ENCODE measurements at regions not wholly inside any gene's neighbourhood (a gene's known extent, or its start where the extent isn't known, plus 50 kb on each side); places are given as distances from the start of the nearest gene placed in this dataset.
A peak's percentile ranks its signal among the peaks of the same experiment; 100 is the strongest.

DNA sequence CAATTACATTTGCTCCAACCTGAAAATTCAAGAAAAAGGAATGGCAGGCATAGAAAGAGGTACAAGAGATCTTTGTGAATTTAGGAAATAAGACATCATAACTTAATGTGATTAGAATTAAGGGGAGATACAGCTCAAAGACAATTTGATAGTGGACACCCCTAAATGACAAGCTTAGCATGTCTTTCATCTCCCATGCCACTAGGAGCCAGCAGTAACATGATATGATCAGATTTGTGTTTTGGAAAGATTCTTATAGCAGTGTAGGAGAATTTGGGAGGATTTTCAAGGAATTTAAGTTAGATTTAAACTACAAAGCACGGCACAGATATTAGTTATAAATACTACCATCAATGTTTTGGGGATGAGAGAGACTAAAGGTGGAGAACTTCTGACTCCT lies 340.8 kb downstream of the RDH14 start:
- no peak overlapping the region for H3K27ac ChIP-seq
- no peak for DNase-seq (ENCODE audit: low read depth, low spot score)

DNA sequence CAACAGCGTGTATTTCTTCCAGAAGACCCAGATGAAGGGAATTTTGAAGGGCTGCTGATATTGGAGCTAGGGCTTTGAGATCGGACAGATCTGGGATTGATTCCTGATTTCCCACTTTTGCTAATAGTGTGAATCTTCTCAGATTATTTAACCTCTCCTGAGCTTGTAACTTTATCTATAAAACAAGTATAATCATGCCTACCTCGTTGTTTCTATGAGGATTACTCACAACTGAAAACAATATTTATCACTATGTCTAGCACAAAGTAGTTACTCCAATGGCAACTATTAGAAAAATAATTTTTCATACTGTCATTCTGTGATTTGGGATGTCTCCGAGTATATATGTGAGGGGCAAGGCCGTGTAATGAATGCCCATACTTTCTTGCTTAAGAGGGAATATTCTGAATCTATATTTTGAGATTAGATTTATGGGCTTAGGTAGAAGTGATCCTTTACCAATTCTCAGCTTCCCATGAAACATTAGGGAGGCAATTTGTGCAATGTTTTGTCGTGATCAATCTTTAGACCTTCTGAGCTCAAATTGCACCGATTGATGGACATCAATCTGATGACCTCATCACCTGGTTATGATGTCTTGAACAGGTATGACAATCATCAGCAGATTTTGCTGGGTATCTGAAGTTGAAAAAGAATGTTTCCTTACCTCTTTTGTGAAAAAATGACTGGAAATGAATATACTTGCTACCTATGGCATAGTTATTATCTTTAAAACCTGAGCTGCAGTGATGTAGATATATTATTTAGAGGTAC lies 339.9 kb downstream of the KCNS3 start:
- DNase-seq (ENCODE audit: low read depth, low spot score): no peak

DNA sequence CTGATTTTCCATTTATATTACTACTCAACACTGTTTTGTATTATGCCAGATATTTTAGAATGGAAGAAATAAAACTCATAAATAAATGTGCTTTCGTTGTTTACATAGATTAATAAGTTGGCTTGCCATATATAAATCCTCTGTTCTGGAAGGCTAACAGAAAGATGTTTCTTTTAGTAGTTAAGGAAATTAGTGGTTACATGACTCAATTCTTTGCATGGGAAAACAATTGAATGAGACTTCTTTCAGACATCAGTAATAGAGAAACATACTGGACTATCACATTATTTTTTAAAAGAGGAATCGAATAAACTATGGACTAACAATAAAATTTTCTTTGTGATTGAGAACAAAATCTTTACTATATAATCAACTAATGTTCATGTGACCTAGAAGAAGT lies 336.5 kb downstream of the KCNS3 start:
- no peak overlapping the region for H3K27ac ChIP-seq
- no peak for DNase-seq (ENCODE audit: low read depth, low spot score)

More for the DNA sequence above, 339.9 kb downstream of the KCNS3 start:
- H3K27ac ChIP-seq: peak overlapping the region; percentile 5

DNA sequence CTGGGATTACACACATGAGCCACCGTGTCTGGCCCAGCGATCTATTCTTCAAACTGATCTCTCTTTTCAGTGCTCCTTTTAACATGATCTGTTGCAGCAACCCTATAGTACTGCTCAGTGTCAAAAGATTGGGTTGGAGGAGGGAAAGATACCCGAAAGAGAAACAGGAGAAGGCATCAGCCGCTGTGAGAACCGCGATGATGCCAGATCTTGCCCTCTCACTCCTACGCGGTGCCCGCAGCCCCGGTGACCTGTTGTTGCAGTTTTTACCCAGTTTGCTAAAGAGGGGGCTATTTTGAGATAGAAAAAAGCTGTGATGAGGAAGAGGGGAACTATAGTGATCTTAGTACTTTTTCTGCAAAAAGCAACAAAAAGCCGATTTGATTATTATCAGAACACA lies 335.5 kb downstream of the KCNS3 start:
- DNase-seq (ENCODE audit: low read depth, low spot score): no peak
- H3K27ac ChIP-seq: no peak overlapping the region

DNA sequence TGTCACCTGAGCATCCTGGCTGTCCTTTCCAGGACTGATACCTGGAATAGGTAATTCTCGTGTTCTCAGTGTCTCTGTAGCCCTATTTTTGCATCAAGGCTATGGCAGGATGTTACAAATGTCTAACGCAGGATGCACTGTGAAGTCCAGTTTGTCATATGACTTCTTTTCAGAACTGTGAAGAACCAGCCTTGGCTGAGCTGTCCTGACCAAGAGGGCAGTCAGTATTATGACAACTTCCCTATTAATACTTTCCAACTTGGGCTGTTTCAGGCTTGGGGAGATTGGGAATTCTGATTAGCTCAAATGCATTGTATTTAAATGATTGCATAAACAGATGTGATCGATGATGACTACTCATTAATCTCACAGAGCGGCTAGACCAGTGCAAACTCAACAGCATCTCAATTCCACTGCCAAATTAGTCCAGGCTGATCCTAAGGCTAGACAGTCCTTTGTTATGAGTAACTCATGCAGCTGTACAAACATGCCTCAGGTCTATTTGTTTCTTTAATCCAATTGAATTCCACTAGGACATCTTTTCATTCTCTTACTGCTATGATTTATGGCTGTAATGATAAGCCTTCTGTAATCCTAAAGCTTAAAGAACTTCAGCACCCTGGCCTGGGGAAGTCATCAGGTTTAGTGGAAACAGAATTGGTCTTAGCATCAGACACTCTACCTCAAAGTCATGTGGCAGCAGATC lies 331.6 kb downstream of the KCNS3 start:
- peak overlapping the region; percentile 9 for H3K27ac ChIP-seq
- DNase-seq (ENCODE audit: low read depth, low spot score): peak; percentile 94

DNA sequence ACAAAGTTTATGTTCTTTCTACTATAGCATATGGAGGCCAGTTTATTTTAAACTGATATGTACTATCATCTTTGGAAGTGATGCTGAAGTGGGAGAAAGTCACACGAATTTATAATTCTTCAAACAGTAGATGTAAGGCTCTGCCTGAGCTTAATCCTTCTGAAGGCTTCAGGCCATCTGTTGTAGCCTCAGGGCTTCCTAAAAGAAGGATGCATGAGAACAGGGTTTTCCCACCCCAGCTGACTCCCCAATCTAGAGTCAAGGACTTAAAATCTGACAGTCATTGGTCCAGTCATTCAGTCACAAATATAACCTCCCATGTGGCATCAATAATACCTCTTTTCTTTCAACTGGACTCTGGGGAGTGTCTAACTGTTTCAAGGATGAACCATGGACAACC lies 330.5 kb downstream of the KCNS3 start:
- no peak for DNase-seq (ENCODE audit: low read depth, low spot score)
- no peak overlapping the region for H3K27ac ChIP-seq

DNA sequence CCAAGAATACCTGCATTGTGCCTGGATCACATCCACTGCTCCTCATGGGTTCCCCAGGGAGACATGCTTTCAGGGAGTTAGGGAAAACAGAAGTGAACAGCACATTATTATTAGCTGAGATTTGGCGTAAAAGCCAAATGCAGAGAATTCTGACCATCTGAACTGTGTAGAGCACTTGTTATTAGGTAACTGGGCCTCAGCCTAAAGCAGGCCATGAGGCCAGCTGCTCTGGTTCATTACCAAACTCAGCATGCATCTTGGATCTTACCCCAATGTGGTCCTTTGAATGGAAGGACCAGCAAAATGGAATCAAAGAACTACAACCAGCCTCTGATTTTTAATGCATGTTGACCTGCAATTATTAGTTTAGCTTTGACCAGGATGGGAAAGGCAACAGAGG lies 322.3 kb downstream of the KCNS3 start:
- no peak overlapping the region for H3K27ac ChIP-seq
- DNase-seq (ENCODE audit: low read depth, low spot score): no peak

DNA sequence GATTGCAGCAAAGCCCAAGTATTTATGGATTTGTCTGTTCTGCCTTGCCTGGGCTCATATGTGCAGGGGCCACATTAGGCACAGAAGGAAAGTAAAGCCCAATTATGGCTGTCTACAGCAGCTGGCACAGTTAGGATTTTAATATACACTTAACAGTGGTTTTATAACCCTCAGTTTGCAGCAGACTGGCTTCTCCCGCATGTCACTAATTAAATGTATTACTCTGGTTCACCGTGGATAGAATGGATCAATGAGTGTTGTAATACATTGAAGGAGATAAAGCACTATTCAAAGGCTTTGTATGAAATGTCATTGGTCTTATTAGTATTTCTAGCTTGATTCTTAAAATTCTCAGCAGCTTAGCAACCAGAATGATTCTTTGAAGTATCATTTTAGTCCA lies 320.2 kb downstream of the KCNS3 start:
- DNase-seq (ENCODE audit: low read depth, low spot score): no peak

DNA sequence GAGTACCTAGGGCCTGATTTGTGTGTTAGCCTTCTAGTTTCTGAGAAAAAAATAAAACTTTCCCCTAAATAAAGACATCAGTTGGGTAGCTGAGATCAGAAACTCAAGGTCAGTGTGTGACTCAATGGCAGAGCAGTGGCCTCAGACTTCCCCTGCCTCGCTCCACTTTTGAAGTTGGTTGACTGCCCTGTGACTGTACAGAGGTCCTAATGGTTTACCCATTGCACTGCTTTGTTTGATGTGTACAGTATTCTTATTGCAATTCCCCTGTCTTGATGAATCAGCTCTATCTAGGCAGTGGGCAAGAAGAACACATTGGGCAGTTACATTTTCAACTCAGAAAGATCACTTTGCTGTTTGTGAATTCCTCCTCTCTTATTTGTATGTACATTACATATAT lies 315.7 kb downstream of the KCNS3 start:
- no peak overlapping the region for H3K27ac ChIP-seq
- no peak for DNase-seq (ENCODE audit: low read depth, low spot score)

More for the DNA sequence above, 320.2 kb downstream of the KCNS3 start:
- H3K27ac ChIP-seq: no peak overlapping the region

DNA sequence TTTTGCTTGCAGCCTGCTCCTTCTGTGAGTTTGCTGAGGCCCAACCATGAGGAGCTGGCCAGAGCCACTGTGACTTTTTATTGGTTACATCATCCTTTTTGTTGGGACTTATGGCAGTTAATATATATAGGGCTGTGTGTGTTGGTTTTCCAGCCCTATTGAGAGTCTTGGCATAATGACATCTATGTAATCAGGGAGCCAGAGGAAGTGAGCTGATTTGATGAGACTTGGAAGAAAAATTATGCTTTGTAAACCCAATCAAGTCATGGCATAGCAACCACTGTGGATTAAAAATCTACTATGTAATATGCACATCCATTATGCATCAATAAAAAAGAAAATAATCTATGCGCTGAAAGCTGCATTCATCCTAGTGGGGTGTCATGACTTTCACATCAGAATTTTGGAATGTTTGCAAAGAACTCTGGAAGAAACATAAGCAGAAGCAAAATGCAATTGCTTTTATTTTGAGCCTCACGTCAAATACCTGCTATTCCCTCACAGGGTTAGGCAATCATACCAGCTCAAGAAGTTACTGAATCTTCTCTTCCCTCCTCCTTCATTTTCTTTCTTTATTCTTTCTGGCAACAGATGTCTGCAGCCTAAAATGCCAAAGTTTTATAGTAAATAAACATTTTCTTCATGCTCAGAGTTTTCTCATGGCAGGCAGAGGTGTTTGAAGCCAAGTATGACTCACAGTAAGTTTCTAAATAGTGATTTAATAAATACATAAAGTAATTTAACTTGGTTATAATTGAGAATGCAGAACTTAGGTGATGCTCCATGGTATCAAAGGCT lies 308.5 kb downstream of the KCNS3 start:
- H3K27ac ChIP-seq: no peak overlapping the region
- no peak for DNase-seq (ENCODE audit: low read depth, low spot score)

DNA sequence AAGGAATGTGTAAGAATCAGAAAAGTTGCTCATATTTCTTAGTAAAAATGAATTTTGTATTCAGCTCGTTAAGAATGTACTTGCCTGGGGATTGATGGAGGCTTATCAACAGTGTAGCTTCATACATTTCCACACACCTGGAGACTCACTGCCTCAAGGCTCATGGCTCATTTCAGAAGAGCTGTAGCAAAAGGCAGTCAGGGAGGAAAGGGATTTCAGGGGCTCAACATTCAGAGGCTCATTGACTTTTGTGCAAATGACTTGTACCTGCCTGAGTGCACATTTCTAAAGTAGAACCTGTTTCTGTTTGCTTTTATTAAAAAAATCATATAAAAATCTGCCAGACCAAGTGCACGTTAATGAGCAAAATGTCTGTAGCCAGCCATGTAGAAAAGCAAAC lies 304.4 kb downstream of the KCNS3 start:
- no peak for DNase-seq (ENCODE audit: low read depth, low spot score)
- no peak overlapping the region for H3K27ac ChIP-seq

DNA sequence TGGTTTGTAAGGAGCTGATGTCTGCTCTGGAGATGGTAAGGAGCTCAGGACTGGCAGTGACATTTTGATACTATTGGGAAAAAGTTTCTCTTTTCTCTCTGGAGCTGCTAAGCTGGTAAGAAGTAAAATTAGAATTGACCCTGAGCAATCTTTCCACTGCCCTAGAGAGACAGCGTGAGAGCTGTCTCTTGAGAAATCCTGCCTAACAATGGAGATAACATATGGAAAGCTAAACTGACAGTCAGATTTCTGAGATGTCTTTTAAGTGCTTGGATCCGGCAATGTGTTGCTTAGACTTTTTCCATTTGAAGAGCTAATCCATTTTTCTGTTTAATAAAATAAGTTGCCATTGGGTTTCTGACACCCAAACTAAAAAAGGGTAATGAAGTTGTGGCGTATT lies 302.4 kb downstream of the KCNS3 start:
- no peak for DNase-seq (ENCODE audit: low read depth, low spot score)
- H3K27ac ChIP-seq: no peak overlapping the region

DNA sequence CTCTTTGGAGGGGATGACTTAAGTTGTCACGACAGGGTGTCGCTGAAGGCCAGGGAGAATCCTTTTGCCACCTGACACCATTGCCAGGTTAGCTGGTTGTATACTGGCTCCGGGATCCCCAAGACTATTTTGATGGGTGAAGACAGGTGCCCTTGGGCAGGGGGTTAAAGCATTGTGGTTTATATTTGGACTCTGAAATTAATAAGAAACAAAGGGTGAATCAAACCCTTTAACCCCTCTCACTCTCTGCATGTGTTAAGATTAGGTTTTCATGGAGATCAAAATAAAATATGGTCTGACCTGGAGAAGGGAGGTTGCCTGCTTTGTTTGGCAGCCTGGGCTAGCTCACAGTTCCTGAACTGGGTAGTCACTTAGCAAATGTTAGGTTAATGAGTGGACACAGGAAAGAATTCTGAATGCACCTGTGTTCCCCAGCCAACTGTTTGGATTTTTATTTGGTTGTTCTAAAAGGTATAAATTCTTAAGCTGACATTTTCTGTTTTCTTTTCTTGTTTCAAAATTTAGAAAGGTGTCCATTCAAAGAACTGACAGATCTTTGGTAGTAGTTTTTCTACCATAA lies 301.7 kb downstream of the KCNS3 start:
- H3K27ac ChIP-seq: no peak overlapping the region
- DNase-seq (ENCODE audit: low read depth, low spot score): no peak

DNA sequence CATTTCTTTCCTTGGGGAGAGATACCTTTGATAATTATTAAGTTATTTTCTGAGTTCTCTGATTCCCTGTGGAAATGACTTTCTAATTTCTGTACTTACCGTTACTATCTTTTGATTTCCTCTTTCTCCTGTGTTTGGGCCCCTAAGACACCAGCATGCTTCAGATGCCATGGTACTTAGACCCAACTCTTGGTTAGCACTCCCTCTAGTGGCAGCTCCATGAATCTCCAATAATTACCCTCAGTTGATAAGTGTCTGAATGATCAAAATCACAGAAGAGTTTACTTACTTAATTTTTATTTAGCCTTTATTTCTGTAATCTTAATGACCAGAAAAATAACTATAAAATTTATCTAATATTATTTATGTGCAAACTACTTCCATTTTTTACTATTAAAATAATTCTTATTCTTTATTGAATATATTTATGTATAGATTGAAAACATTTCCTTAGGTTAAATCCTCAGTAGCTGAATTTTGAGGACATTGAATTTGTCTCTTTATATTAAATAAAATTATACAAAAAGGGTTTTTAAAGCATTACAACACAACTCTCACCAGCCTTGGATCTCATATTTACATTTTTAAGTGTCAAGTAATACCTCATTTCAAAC lies 300.4 kb downstream of the KCNS3 start:
- H3K27ac ChIP-seq: no peak overlapping the region
- DNase-seq (ENCODE audit: low read depth, low spot score): no peak

DNA sequence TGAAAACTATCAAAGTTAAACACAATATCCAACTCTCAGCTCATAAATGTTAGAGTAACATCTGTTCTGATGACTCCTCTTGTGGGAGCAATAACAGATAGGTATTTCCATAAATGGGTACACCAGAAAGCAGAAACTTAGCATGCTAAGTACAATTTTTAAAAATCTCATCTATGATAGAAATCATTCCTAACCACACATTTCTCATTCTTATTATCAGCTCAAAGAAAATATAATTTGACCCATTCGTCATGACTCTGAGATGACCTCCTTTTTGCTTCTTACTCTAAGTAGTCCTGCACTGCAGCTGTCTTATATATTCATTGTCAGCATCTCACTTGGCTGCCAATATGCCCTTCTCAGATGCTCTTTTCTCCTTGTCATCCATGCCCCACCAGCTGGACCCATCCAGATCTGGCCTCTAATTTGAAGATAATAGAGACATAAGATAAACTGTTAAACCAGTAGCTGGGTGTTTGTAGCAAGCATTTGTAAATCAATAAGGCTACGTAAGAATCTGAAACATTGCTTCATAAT lies 298.3 kb downstream of the KCNS3 start:
- no peak for DNase-seq (ENCODE audit: low read depth, low spot score)
- no peak overlapping the region for H3K27ac ChIP-seq

DNA sequence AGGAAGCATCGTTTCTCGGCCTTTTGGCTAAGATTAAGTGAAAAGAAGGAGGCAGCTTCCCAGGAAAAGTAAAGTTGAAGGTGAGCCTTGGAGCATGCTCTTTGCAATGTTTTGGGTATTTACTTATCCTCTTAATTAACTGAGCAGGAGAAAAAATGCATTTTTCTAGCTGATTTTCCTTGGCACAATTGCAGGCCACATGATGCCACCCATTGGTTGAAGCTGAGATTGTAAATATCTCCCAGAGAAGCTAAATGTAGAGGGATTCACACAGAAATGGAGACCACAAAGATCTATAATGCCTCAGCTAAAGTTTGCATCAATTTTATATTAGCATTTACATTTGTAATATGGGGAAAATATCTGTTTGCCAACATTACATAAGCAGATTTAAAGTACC lies 294.1 kb downstream of the KCNS3 start:
- no peak overlapping the region for H3K27ac ChIP-seq

DNA sequence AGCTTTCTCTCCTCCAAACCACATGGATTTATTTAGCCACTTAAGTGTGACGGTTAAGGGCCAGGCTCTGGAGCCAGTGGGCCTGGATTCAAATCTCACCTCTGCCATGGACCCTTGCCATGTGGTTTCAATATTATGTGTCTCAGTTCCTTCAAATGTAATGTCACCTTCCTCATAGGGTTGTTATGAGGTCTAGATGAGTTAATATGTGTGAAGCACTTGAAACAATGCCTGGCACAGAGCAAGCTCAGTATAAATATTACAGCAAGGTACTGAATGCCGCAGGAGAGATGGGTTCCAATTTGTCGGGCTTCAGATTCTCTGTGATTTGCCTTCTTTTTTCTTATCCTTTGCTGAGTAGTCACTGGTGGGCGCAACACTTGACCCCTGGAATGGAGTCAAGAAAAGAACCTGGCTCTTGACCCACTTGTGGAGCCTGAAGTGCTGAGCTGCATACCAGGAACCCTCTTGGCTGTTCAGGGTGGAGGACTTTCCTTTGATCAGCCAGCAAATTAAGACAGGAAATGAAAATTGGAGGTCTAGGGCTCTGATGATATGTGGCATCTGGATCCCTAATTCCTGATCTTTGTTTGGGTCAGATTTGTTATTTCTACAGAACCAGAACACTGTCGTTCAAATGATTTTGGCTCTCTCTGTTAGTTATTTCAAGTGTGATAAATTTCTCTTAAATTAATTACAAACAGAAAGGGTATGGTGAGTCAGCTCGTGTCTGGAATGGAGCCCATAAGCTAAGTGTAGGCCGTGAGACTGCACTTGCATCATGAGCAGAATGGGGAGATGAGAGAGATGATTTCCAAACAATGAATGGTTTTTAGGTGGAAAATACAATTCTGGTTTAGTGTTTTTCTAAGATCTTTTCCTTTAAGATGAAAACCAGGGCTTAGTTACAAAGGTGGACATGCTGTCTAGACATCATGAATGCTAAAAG lies 293.0 kb downstream of the KCNS3 start:
- DNase-seq (ENCODE audit: low read depth, low spot score): no peak
- H3K27ac ChIP-seq: no peak overlapping the region

More for the DNA sequence above, 294.1 kb downstream of the KCNS3 start:
- no peak for DNase-seq (ENCODE audit: low read depth, low spot score)

DNA sequence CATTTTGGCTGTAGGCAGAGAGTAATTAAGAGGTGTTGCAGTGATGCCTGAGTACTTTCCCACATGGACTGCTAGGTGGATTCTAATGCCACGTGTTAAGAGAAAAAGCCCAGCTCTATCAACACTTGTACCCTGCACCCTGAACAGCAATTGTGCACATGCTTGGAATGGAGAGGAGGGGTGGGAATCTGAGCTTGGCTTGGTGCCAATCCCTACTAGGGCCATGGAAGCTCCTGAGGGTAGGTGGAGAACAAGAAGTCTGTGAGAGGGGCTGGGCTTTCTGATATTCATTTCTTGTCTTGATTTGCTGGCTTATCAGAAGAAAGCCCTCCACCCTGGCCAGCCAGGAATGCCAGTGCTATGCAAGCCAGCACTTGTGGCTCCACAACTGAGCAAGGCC lies 292.2 kb downstream of the KCNS3 start:
- DNase-seq (ENCODE audit: low read depth, low spot score): no peak
- H3K27ac ChIP-seq: no peak overlapping the region

DNA sequence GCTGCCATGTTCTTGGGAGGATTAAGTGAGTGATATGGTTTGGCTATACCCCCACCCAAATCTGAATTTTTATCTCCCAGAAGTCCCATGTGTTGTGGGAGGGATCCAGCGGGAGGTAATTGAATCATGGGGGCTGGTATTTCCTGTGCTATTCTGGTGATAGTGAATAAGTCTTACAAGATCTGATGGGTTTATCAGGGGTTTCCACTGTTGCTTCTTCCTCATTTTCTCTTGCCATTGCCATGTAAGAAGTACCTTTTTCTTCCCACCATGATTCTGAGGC lies 291.4 kb downstream of the KCNS3 start:
- H3K27ac ChIP-seq: no peak overlapping the region
- no peak for DNase-seq (ENCODE audit: low read depth, low spot score)
